Astrocyte (in vitro differentiated cells and primary cell): ENCODE measurements at regions not wholly inside any gene's neighbourhood (a gene's known extent, or its start where the extent isn't known, plus 50 kb on each side); places are given as distances from the start of the nearest gene placed in this dataset.

Experiments used
- DNase-seq: peaks from one replicate; pipeline ENCODE4 v3.0.0-alpha.2; 2010; ENCODE audit warnings: low read depth
- FAIRE-seq: peaks from 2 replicates; lab custom pipeline; 2011; peaks lifted over from hg19 to GRCh38; lab: Jason Lieb, UNC
- H2AFZ ChIP-seq: 2 replicates; pipeline ENCODE4 v1.6.0; 2012; ENCODE audit warnings: low read depth, low read length, inconsistent platforms
- H3K27ac ChIP-seq: 2 replicates; pipeline ENCODE4 v1.5.1; 2011; ENCODE audit warnings: low read depth, low read length, inconsistent platforms
- H3K27me3 ChIP-seq: 2 replicates; pipeline ENCODE4 v1.6.0; 2011; ENCODE audit warnings: low read length, inconsistent platforms; ENCODE audit not compliant: insufficient read depth
- H3K36me3 ChIP-seq: 2 replicates; pipeline ENCODE4 v1.5.1; 2011; ENCODE audit warnings: low read length, inconsistent platforms; ENCODE audit not compliant: insufficient read depth
- H3K4me1 ChIP-seq: 2 replicates; pipeline ENCODE4 v1.5.1; 2011; ENCODE audit warnings: low read length, inconsistent platforms; ENCODE audit not compliant: insufficient read depth
- H3K4me2 ChIP-seq: 2 replicates; pipeline ENCODE4 v1.6.0; 2012; ENCODE audit warnings: low read length, inconsistent platforms
- H3K4me3 ChIP-seq: 2 replicates; pipeline ENCODE4 v1.5.1; 2011; ENCODE audit warnings: low read depth, mild to moderate bottlenecking, low read length, inconsistent platforms; ENCODE audit not compliant: insufficient read depth
- H3K79me2 ChIP-seq: 2 replicates; pipeline ENCODE4 v1.6.0; 2012; ENCODE audit warnings: mild to moderate bottlenecking, low read length, inconsistent platforms; ENCODE audit not compliant: insufficient read depth
- H3K9ac ChIP-seq: 2 replicates; pipeline ENCODE4 v1.6.0; 2012; ENCODE audit warnings: mild to moderate bottlenecking, low read length, inconsistent platforms
- H3K9me3 ChIP-seq: 2 replicates; pipeline ENCODE4 v1.5.1; 2012; ENCODE audit warnings: low read depth, mild to moderate bottlenecking, low read length, inconsistent platforms; ENCODE audit not compliant: insufficient read depth
- H4K20me1 ChIP-seq: 2 replicates; pipeline ENCODE4 v1.6.0; 2012; ENCODE audit warnings: low read length, inconsistent platforms; ENCODE audit not compliant: insufficient read depth
- H3K27ac Mint-ChIP-seq: one replicate; pipeline ENCODE4 v1.8.0; 2021; ENCODE audit warnings: mild to moderate bottlenecking, mixed read lengths; ENCODE audit not compliant: unreplicated experiment
- H3K27me3 Mint-ChIP-seq: one replicate; pipeline ENCODE4 v1.8.0; 2021; ENCODE audit warnings: low read depth, mixed read lengths; ENCODE audit not compliant: unreplicated experiment
- H3K36me3 Mint-ChIP-seq: one replicate; pipeline ENCODE4 v1.8.0; 2021; ENCODE audit warnings: low read depth, mixed read lengths; ENCODE audit not compliant: unreplicated experiment
- H3K4me1 Mint-ChIP-seq: one replicate; pipeline ENCODE4 v1.8.0; 2021; ENCODE audit warnings: low read depth, mixed read lengths; ENCODE audit not compliant: unreplicated experiment
- H3K4me3 Mint-ChIP-seq: one replicate; pipeline ENCODE4 v1.8.0; 2021; ENCODE audit warnings: mild to moderate bottlenecking, moderate library complexity, mixed read lengths; ENCODE audit not compliant: unreplicated experiment
- H3K9me3 Mint-ChIP-seq: one replicate; pipeline ENCODE4 v1.8.0; 2021; ENCODE audit warnings: mild to moderate bottlenecking, mixed read lengths; ENCODE audit not compliant: unreplicated experiment
- EZH2 ChIP-seq: IDR thresholded peaks from 2 replicates; pipeline ENCODE4 v1.6.1; 2012; ENCODE audit warnings: mild to moderate bottlenecking, low read length, inconsistent platforms; ENCODE audit not compliant: insufficient read depth
- TF ChIP-seq, protein P1 (sequence below): IDR thresholded peaks from 2 replicates; pipeline ENCODE4 v1.5.1; 2011; ENCODE audit warnings: low read depth, mild to moderate bottlenecking, inconsistent platforms, low read length, moderate library complexity; ENCODE audit not compliant: insufficient read depth

- Histone ChIP-seq H3K9ac (no peak overlapping the region), H3K27me3 (peaks cover 2% of the 10 kb centered on the region), H4K20me1 (no peaks in the 10 kb centered on the region), H2AFZ (no peak overlapping the region), H3K36me3 (no peaks in the 10 kb centered on the region), H3K27ac (no peak overlapping the region), H3K4me3 (no peak overlapping the region), H3K4me1 (no peaks in the 10 kb centered on the region), H3K4me2 (no peak overlapping the region), H3K79me2 (no peaks in the 10 kb centered on the region), H3K9me3 (no peaks in the 10 kb centered on the region)
- FAIRE-seq: no peak
- Mint-ChIP-seq H3K27ac (no peak overlapping the region), H3K4me3 (no peak overlapping the region), H3K4me1 (no peaks in the 10 kb centered on the region), H3K27me3 (no peaks in the 10 kb centered on the region), H3K9me3 (no peaks in the 10 kb centered on the region), H3K36me3 (no peaks in the 10 kb centered on the region)
- no peak for DNase-seq
- TF ChIP-seq EZH2: no peak
- TF ChIP-seq, protein P1, sequence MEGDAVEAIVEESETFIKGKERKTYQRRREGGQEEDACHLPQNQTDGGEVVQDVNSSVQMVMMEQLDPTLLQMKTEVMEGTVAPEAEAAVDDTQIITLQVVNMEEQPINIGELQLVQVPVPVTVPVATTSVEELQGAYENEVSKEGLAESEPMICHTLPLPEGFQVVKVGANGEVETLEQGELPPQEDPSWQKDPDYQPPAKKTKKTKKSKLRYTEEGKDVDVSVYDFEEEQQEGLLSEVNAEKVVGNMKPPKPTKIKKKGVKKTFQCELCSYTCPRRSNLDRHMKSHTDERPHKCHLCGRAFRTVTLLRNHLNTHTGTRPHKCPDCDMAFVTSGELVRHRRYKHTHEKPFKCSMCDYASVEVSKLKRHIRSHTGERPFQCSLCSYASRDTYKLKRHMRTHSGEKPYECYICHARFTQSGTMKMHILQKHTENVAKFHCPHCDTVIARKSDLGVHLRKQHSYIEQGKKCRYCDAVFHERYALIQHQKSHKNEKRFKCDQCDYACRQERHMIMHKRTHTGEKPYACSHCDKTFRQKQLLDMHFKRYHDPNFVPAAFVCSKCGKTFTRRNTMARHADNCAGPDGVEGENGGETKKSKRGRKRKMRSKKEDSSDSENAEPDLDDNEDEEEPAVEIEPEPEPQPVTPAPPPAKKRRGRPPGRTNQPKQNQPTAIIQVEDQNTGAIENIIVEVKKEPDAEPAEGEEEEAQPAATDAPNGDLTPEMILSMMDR: no peak
These were observed 102.6 kb upstream of the RRP15 start for GRCh38 chr1:218182455-218182854.

- no peaks in the 10 kb centered on the region for H3K36me3 ChIP-seq
- no peaks in the 10 kb centered on the region for H3K9me3 Mint-ChIP-seq
- H3K27me3 Mint-ChIP-seq: no peaks in the 10 kb centered on the region
- FAIRE-seq (no peak), DNase-seq (no peak)
- H3K27me3 ChIP-seq: peaks cover 7% of the 10 kb centered on the region
- H2AFZ ChIP-seq: no peak overlapping the region
- no peak overlapping the region for H3K4me3 ChIP-seq
- H3K9ac ChIP-seq: no peak overlapping the region
- no peaks in the 10 kb centered on the region for H3K4me1 Mint-ChIP-seq
- H4K20me1 ChIP-seq: no peaks in the 10 kb centered on the region
- H3K4me2 ChIP-seq: no peak overlapping the region
- H3K9me3 ChIP-seq: no peaks in the 10 kb centered on the region
- no peak overlapping the region for H3K27ac Mint-ChIP-seq
- no peak overlapping the region for H3K4me3 Mint-ChIP-seq
- H3K79me2 ChIP-seq: no peaks in the 10 kb centered on the region
- no peaks in the 10 kb centered on the region for H3K36me3 Mint-ChIP-seq
- TF ChIP-seq, protein P1: no peak
- no peak for TF ChIP-seq EZH2
- no peak overlapping the region for H3K27ac ChIP-seq
- H3K4me1 ChIP-seq: no peaks in the 10 kb centered on the region
These were observed 84.1 kb upstream of the RRP15 start for GRCh38 chr1:218200979-218201378.

- Histone ChIP-seq H3K4me2 (no peak overlapping the region), H3K9ac (no peak overlapping the region), H4K20me1 (no peaks in the 10 kb centered on the region), H3K9me3 (no peaks in the 10 kb centered on the region), H3K27me3 (peaks cover 7% of the 10 kb centered on the region), H3K27ac (no peak overlapping the region), H3K4me1 (no peaks in the 10 kb centered on the region), H3K36me3 (no peaks in the 10 kb centered on the region), H2AFZ (no peak overlapping the region), H3K4me3 (no peak overlapping the region), H3K79me2 (no peaks in the 10 kb centered on the region)
- Mint-ChIP-seq H3K9me3 (no peaks in the 10 kb centered on the region), H3K4me3 (no peak overlapping the region), H3K4me1 (no peaks in the 10 kb centered on the region), H3K27ac (no peak overlapping the region), H3K27me3 (no peaks in the 10 kb centered on the region), H3K36me3 (no peaks in the 10 kb centered on the region)
- no peak for FAIRE-seq
- TF ChIP-seq EZH2: no peak
- DNase-seq: no peak
These were observed 83.5 kb upstream of the RRP15 start for GRCh38 chr1:218201601-218202000.
